HepG2 (cell line): ENCODE measurements at regions not wholly inside any gene's neighbourhood (a gene's known extent, or its start where the extent isn't known, plus 50 kb on each side); places are given as distances from the start of the nearest gene placed in this dataset.

ENCODE experiments used
- MXD4 ChIP-seq: IDR thresholded peaks from 2 replicates; pipeline ENCODE4 v1.6.1; 2016; ENCODE audit warnings: mild to moderate bottlenecking, missing biosample characterization, missing genetic modification reagents
- NFAT5 ChIP-seq: sonication (generic); formaldehyde crosslinking; IDR thresholded peaks from 2 replicates; pipeline ENCODE4 v1.4.0; 2020; ENCODE audit warnings: missing genetic modification reagents
- POLR2A ChIP-seq, 2 experiments: IDR thresholded peaks; 2 replicates each; pipeline ENCODE4 v1.6.1; 2011; ENCODE audit warnings: low read depth in 2 of 2, low read length in 2 of 2, mild to moderate bottlenecking in 1 of 2, moderate library complexity in 1 of 2; ENCODE audit not compliant: insufficient read depth in 1 of 2
- SALL1 ChIP-seq: sonication (generic); formaldehyde crosslinking; IDR thresholded peaks from 2 replicates; pipeline ENCODE4 v1.8.0; 2022; ENCODE audit warnings: mild to moderate bottlenecking, missing genetic modification reagents
- SP2 ChIP-seq: sonication (generic); formaldehyde crosslinking; IDR thresholded peaks from 2 replicates; pipeline ENCODE4 v1.5.1; 2020; ENCODE audit warnings: mild to moderate bottlenecking, missing genetic modification reagents
- TARDBP ChIP-seq: sonication (generic); formaldehyde crosslinking; IDR thresholded peaks from 2 replicates; pipeline ENCODE4 v1.8.0; 2022; ENCODE audit warnings: mild to moderate bottlenecking, missing genetic modification reagents
- TBL1XR1 ChIP-seq: fragments of 150-350 bp; IDR thresholded peaks from 2 replicates; pipeline ENCODE4 v1.6.1; 2014; ENCODE audit warnings: borderline replicate concordance, low read length; ENCODE audit not compliant: partially characterized antibody
- ZNF121 ChIP-seq: sonication (generic); formaldehyde crosslinking; IDR thresholded peaks from 2 replicates; pipeline ENCODE4 v1.5.0; 2020; ENCODE audit warnings: mild to moderate bottlenecking, missing genetic modification reagents
- ZNF780A ChIP-seq: sonication (generic); formaldehyde crosslinking; IDR thresholded peaks from 2 replicates; pipeline ENCODE4 v1.8.0; 2022; ENCODE audit warnings: mild to moderate bottlenecking, missing genetic modification reagents, moderate library complexity
- TF ChIP-seq, protein P1 (sequence below): sonication (generic); formaldehyde crosslinking; IDR thresholded peaks from 2 replicates; pipeline ENCODE4 v1.5.0; 2020; ENCODE audit warnings: mild to moderate bottlenecking, missing genetic modification reagents, moderate library complexity
- TF ChIP-seq, protein P2 (sequence below): sonication (generic); formaldehyde crosslinking; IDR thresholded peaks from 2 replicates; pipeline ENCODE4 v1.4.0; 2020; ENCODE audit warnings: missing genetic modification reagents

- TF ChIP-seq ZNF780A, result no peak
- no peak for TF ChIP-seq MXD4 (CRISPR knock-in tag)
- no peak for TF ChIP-seq POLR2A (IDR thresholded peaks at IDR 0.05; ENCODE audit: insufficient read depth in 1 of 2, low read depth in 2 of 2, low read length in 2 of 2)
- no peak for TF ChIP-seq NFAT5 (CRISPR knock-in tag)
- TF ChIP-seq TARDBP (CRISPR knock-in tag), result no peak
- no peak for TF ChIP-seq SALL1
- TF ChIP-seq, protein P1, sequence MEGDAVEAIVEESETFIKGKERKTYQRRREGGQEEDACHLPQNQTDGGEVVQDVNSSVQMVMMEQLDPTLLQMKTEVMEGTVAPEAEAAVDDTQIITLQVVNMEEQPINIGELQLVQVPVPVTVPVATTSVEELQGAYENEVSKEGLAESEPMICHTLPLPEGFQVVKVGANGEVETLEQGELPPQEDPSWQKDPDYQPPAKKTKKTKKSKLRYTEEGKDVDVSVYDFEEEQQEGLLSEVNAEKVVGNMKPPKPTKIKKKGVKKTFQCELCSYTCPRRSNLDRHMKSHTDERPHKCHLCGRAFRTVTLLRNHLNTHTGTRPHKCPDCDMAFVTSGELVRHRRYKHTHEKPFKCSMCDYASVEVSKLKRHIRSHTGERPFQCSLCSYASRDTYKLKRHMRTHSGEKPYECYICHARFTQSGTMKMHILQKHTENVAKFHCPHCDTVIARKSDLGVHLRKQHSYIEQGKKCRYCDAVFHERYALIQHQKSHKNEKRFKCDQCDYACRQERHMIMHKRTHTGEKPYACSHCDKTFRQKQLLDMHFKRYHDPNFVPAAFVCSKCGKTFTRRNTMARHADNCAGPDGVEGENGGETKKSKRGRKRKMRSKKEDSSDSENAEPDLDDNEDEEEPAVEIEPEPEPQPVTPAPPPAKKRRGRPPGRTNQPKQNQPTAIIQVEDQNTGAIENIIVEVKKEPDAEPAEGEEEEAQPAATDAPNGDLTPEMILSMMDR (CRISPR knock-in tag), result no peak
- TF ChIP-seq ZNF121 (CRISPR knock-in tag), result no peak
- no peak for TF ChIP-seq TBL1XR1
- TF ChIP-seq, protein P2, sequence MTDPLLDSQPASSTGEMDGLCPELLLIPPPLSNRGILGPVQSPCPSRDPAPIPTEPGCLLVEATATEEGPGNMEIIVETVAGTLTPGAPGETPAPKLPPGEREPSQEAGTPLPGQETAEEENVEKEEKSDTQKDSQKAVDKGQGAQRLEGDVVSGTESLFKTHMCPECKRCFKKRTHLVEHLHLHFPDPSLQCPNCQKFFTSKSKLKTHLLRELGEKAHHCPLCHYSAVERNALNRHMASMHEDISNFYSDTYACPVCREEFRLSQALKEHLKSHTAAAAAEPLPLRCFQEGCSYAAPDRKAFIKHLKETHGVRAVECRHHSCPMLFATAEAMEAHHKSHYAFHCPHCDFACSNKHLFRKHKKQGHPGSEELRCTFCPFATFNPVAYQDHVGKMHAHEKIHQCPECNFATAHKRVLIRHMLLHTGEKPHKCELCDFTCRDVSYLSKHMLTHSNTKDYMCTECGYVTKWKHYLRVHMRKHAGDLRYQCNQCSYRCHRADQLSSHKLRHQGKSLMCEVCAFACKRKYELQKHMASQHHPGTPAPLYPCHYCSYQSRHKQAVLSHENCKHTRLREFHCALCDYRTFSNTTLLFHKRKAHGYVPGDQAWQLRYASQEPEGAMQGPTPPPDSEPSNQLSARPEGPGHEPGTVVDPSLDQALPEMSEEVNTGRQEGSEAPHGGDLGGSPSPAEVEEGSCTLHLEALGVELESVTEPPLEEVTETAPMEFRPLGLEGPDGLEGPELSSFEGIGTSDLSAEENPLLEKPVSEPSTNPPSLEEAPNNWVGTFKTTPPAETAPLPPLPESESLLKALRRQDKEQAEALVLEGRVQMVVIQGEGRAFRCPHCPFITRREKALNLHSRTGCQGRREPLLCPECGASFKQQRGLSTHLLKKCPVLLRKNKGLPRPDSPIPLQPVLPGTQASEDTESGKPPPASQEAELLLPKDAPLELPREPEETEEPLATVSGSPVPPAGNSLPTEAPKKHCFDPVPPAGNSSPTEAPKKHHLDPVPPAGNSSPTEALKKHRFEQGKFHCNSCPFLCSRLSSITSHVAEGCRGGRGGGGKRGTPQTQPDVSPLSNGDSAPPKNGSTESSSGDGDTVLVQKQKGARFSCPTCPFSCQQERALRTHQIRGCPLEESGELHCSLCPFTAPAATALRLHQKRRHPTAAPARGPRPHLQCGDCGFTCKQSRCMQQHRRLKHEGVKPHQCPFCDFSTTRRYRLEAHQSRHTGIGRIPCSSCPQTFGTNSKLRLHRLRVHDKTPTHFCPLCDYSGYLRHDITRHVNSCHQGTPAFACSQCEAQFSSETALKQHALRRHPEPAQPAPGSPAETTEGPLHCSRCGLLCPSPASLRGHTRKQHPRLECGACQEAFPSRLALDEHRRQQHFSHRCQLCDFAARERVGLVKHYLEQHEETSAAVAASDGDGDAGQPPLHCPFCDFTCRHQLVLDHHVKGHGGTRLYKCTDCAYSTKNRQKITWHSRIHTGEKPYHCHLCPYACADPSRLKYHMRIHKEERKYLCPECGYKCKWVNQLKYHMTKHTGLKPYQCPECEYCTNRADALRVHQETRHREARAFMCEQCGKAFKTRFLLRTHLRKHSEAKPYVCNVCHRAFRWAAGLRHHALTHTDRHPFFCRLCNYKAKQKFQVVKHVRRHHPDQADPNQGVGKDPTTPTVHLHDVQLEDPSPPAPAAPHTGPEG (CRISPR knock-in tag), result no peak
- no peak for TF ChIP-seq SP2 (CRISPR knock-in tag)
Measured at GRCh38 chr4:136055360-136055759, 1476.9 kb downstream of the PCDH18 start.
